Tibial artery (tissue), 4 donors: ENCODE measurements at regions not wholly inside any gene's neighbourhood (a gene's known extent, or its start where the extent isn't known, plus 50 kb on each side); places are given as distances from the start of the nearest gene placed in this dataset.

Source experiments
- DNase-seq, 2 donors: peaks; one replicate each; pipeline ENCODE4 v3.0.0-alpha.2; 2019
- H3K27ac ChIP-seq, 2 donors: fragments of 200-600 bp; sonication (generic) in 1 of 2; 1 replicate in 1 of 2; 2 replicates in 1 of 2; pipeline ENCODE4 v1.5.1; 2018 to 2019; ENCODE audit warnings: mild to moderate bottlenecking in 1 of 2
- H3K27me3 ChIP-seq, 2 donors: fragments of 200-600 bp; sonication (generic) in 1 of 2; one replicate each; pipeline versions ENCODE4 v1.5.1 to v1.6.0; 2016 to 2019
- H3K36me3 ChIP-seq, 3 donors: fragments of 200-600 bp; sonication (generic) in 2 of 3; one replicate each; pipeline ENCODE4 v1.5.1; 2016 to 2019; ENCODE audit warnings: mild to moderate bottlenecking in 2 of 3
- H3K4me1 ChIP-seq, 4 donors: fragments of 200-600 bp; sonication (generic) in 2 of 4; 1 replicate in 3 of 4; 2 replicates in 1 of 4; pipeline ENCODE4 v1.5.1; 2016 to 2019
- H3K4me3 ChIP-seq, 2 donors: fragments of 200-600 bp; sonication (generic) in 1 of 2; 1 replicate in 1 of 2; 2 replicates in 1 of 2; pipeline ENCODE4 v1.5.1; 2018 to 2019; ENCODE audit warnings: mild to moderate bottlenecking in 2 of 2
- H3K9me3 ChIP-seq, 3 donors: fragments of 200-600 bp; sonication (generic) in 1 of 3; one replicate each; pipeline ENCODE4 v1.5.1; 2016 to 2019
- CTCF ChIP-seq, 2 experiments: fragments of 200-600 bp in 1 of 2; fragments of 450-650 bp in 1 of 2; IDR thresholded peaks; one replicate each; pipeline ENCODE4 v1.5.1; 2017 to 2019; ENCODE audit warnings: antibody characterized with exemption in 2 of 2, mild to moderate bottlenecking in 1 of 2, moderate library complexity in 1 of 2
- intact Hi-C: fragments of 100-400 bp; cut with DNase I; formaldehyde crosslinking; loops from one replicate; pipeline ENCODE4 v1.15.0; 2023; ENCODE audit warnings: low total_unique reads

DNA sequence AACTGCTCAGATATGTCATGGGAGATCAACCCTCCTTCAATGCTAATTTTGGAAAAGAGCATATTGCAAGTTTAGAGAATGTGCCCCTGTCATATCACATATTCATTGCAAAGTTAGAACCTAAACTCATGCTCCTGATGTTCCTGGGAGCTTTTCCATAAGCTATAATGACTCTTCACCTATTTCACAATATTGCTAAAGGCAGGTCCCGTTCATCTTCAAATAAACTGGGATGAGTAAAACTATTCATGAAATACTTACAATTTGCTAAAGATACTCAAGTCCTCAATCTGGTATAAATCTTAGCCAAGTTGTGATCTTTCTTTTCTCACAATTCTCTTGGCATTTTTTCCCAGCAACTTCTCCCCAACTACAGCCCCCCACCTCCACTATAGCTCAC is 121.7 kb upstream of the TNFAIP3 start:
- DNase-seq, result no peak
- no peak for TF ChIP-seq CTCF (IDR thresholded peaks at IDR 0.05)
- Histone ChIP-seq H3K36me3 (no peaks in the 10 kb centered on the region), H3K4me1 (peaks cover 0 to 21% (median 3%) of the 10 kb centered on the region in 4 donors), H3K27me3 (no peaks in the 10 kb centered on the region), H3K9me3 (no peaks in the 10 kb centered on the region), H3K4me3 (no peak overlapping the region), H3K27ac (no peak overlapping the region)
- intact Hi-C loops, result no loop called here

- Histone ChIP-seq H3K9me3 (no peaks in the 10 kb centered on the region), H3K4me3 (no peak overlapping the region), H3K36me3 (no peaks in the 10 kb centered on the region), H3K27ac (no peak overlapping the region), H3K4me1 (peaks cover 0 to 21% (median 3%) of the 10 kb centered on the region in 4 donors), H3K27me3 (no peaks in the 10 kb centered on the region)
- TF ChIP-seq CTCF (IDR thresholded peaks at IDR 0.05), result no peak
- no peak for DNase-seq
- intact Hi-C loops, result no loop called here
These were observed 120.8 kb upstream of the TNFAIP3 start for GRCh38 chr6:137746264-137746663.

DNA sequence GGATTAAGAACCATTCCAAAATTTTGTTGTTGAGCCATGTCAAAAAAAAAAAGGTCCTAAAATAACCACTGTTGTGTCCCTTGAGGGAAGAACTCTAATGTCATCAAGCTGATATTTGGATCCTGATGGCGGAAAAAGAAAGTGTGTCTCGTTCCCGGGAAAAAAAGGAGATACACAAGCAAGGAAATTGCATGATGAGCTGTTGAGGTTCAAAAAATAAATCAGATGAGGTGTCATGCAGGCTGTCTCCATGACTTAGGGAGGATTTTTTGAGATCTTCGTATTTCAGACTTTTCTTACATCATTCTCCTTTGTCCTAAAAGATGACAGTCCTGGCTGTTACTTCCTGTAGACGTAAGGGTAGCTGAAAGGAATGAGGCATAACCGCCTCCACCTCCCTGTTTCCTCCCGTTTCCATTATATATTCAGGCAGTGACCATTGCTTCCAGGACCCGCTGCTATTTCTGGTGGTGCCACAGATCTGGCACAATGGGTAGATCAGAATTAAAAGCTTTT is 117.3 kb upstream of the TNFAIP3 start:
- no peak for DNase-seq
- Histone ChIP-seq H3K4me1 (peaks cover 0 to 21% (median 3%) of the 10 kb centered on the region in 4 donors), H3K27ac (no peak overlapping the region), H3K36me3 (no peaks in the 10 kb centered on the region), H3K4me3 (peak overlapping the region in 1 of 2 donors; percentile 12), H3K9me3 (no peaks in the 10 kb centered on the region), H3K27me3 (no peaks in the 10 kb centered on the region)
- intact Hi-C loops, result no loop called here
- no peak for TF ChIP-seq CTCF (IDR thresholded peaks at IDR 0.05)

DNA sequence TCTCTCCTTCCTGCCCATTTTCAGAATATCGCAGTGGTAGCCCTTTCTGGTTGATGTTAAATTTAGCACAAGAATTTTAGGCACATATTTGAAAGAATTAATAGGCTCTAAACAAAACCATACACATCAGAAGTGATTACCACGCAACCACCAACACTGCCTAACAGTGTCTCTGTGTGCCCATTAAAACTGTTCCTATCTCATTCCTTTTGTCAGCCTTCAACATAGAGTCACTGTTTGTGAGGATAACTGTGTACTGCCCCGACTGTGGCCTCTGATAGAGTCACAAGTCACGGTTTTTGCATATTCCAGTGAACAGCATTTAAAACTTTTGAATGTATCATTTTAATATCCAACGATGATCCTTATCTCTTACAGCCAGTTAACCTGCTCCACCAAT is 116.8 kb upstream of the TNFAIP3 start:
- no peak for DNase-seq
- Histone ChIP-seq H3K27ac (no peak overlapping the region), H3K4me3 (no peak overlapping the region), H3K9me3 (no peaks in the 10 kb centered on the region), H3K36me3 (no peaks in the 10 kb centered on the region), H3K27me3 (no peaks in the 10 kb centered on the region), H3K4me1 (peaks cover 0 to 21% (median 3%) of the 10 kb centered on the region in 4 donors)
- TF ChIP-seq CTCF (IDR thresholded peaks at IDR 0.05), result no peak
- intact Hi-C loops, result no loop called here

DNA sequence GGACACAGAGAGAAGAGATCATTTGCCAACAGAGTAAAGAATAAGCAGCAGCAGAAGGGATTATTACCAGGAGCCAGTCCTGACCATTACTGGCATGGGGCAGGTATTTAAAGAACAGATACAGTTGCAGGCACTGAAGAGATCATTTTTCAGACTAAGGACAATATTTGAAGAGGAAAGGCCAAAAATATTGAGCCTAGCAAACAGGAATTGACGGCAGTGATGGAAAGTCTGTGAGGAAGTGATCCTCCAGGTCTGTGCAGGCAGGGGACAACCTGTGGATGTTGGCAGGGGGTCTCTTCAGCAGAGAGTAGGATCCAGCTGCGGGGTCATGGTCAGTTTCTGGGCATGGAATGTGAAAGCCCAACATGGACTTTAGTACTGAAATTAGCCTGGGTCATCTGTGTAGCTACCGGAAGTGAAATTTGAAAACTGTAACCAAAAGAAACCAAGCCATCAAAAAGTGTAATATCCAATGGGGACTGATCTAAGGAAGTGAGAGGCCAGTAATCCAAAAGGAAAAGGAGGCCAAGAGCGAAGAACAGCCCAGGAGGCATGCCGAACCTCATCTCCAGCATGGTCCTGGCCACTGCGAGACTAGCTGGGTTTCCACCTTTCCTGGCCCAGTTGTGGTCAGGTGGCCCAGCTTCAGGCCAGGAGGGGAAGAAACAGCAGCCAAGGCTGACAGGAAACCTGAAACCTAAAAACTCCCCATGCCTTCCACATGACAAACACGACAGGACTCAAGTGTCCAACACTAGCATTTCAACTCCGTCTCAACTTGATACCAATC is 115.1 kb upstream of the TNFAIP3 start:
- Histone ChIP-seq H3K4me1 (peaks cover 0 to 21% (median 3%) of the 10 kb centered on the region in 4 donors), H3K9me3 (no peaks in the 10 kb centered on the region), H3K4me3 (no peak overlapping the region), H3K36me3 (no peaks in the 10 kb centered on the region), H3K27ac (no peak overlapping the region), H3K27me3 (no peaks in the 10 kb centered on the region)
- intact Hi-C loops, result no loop called here
- TF ChIP-seq CTCF (IDR thresholded peaks at IDR 0.05), result no peak
- no peak for DNase-seq
